HepG2 (cell line): ENCODE measurements at regions not wholly inside any gene's neighbourhood (a gene's known extent, or its start where the extent isn't known, plus 50 kb on each side); places are given as distances from the start of the nearest gene placed in this dataset.

Experiments
- BHLHE40 ChIP-seq: IDR thresholded peaks from 2 replicates; pipeline ENCODE4 v1.6.1; 2011; ENCODE audit warnings: low read length, improper control_type of control experiment
- FOSL2 ChIP-seq: sonication (generic); formaldehyde crosslinking; IDR thresholded peaks from 2 replicates; pipeline ENCODE4 v1.4.0; 2020; ENCODE audit warnings: missing genetic modification reagents
- FOXA3 ChIP-seq: IDR thresholded peaks from 2 replicates; pipeline ENCODE4 v1.6.1; 2016; ENCODE audit warnings: missing genetic modification reagents, missing compliant biosample characterization
- KDM6A ChIP-seq: IDR thresholded peaks from 2 replicates; pipeline ENCODE4 v1.6.1; 2016; ENCODE audit warnings: low read depth
- RARG ChIP-seq: sonication (generic); formaldehyde crosslinking; IDR thresholded peaks from 2 replicates; pipeline ENCODE4 v1.4.0; 2020; ENCODE audit warnings: low read depth, mild to moderate bottlenecking, missing genetic modification reagents
- SKIL ChIP-seq: sonication (generic); formaldehyde crosslinking; IDR thresholded peaks from 2 replicates; pipeline ENCODE4 v1.8.0; 2022; ENCODE audit warnings: missing genetic modification reagents, mild to moderate bottlenecking, moderate library complexity, borderline replicate concordance
- ZBTB14 ChIP-seq: sonication (generic); formaldehyde crosslinking; IDR thresholded peaks from 2 replicates; pipeline ENCODE4 v1.4.0; 2020; ENCODE audit warnings: missing genetic modification reagents
- ZNF121 ChIP-seq: sonication (generic); formaldehyde crosslinking; IDR thresholded peaks from 2 replicates; pipeline ENCODE4 v1.5.0; 2020; ENCODE audit warnings: mild to moderate bottlenecking, missing genetic modification reagents
- ZNF546 ChIP-seq: sonication (generic); formaldehyde crosslinking; conservative IDR thresholded peaks from 2 replicates; pipeline ENCODE4 v1.8.1; 2023; ENCODE audit warnings: mild to moderate bottlenecking, missing genetic modification reagents
- ZNF850 ChIP-seq: sonication (generic); formaldehyde crosslinking; conservative IDR thresholded peaks from 2 replicates; pipeline ENCODE4 v1.9.0; 2021; ENCODE audit warnings: mild to moderate bottlenecking, missing genetic modification reagents
- TF ChIP-seq, protein P1 (sequence below): sonication (generic); formaldehyde crosslinking; IDR thresholded peaks from 2 replicates; pipeline ENCODE4 v1.4.0; 2020; ENCODE audit warnings: missing genetic modification reagents, borderline replicate concordance
- TF ChIP-seq, protein P2 (sequence below): sonication (generic); formaldehyde crosslinking; IDR thresholded peaks from 2 replicates; pipeline ENCODE4 v1.4.0; 2020; ENCODE audit warnings: missing genetic modification reagents

DNA sequence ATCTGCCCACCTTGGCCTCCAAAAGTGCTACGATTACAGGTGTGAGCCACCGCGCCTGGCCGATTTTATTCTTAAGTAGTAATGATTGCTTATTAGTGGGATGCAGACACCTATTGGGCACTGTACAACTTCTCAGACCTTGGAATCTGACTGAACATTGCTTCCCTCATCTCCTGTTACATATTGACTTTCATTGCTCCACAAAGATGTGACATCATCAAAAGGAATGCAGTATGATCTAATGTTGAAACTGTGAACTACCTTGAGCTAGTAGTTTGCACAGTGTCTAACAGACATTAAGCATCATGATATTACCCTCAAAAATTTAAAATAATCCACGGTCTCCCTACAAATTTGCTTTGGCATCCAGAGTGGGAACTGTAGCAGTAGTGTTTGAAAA is 109.8 kb upstream of the SIX2 start (continued):
- TF ChIP-seq, protein P1, sequence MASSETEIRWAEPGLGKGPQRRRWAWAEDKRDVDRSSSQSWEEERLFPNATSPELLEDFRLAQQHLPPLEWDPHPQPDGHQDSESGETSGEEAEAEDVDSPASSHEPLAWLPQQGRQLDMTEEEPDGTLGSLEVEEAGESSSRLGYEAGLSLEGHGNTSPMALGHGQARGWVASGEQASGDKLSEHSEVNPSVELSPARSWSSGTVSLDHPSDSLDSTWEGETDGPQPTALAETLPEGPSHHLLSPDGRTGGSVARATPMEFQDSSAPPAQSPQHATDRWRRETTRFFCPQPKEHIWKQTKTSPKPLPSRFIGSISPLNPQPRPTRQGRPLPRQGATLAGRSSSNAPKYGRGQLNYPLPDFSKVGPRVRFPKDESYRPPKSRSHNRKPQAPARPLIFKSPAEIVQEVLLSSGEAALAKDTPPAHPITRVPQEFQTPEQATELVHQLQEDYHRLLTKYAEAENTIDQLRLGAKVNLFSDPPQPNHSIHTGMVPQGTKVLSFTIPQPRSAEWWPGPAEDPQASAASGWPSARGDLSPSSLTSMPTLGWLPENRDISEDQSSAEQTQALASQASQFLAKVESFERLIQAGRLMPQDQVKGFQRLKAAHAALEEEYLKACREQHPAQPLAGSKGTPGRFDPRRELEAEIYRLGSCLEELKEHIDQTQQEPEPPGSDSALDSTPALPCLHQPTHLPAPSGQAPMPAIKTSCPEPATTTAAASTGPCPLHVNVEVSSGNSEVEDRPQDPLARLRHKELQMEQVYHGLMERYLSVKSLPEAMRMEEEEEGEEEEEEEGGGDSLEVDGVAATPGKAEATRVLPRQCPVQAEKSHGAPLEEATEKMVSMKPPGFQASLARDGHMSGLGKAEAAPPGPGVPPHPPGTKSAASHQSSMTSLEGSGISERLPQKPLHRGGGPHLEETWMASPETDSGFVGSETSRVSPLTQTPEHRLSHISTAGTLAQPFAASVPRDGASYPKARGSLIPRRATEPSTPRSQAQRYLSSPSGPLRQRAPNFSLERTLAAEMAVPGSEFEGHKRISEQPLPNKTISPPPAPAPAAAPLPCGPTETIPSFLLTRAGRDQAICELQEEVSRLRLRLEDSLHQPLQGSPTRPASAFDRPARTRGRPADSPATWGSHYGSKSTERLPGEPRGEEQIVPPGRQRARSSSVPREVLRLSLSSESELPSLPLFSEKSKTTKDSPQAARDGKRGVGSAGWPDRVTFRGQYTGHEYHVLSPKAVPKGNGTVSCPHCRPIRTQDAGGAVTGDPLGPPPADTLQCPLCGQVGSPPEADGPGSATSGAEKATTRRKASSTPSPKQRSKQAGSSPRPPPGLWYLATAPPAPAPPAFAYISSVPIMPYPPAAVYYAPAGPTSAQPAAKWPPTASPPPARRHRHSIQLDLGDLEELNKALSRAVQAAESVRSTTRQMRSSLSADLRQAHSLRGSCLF (CRISPR knock-in tag) = no peak
- peak; percentile 63; the same call in 1 of the 2 replicates for TF ChIP-seq FOSL2
- no peak for TF ChIP-seq ZNF121
- TF ChIP-seq RARG = no peak
- TF ChIP-seq BHLHE40 = no peak
- TF ChIP-seq ZNF850 (CRISPR knock-in tag) = no peak
- no peak for TF ChIP-seq SKIL (CRISPR knock-in tag)
- no peak for TF ChIP-seq ZBTB14
- TF ChIP-seq ZNF546 (CRISPR knock-in tag) = no peak
- TF ChIP-seq KDM6A = no peak
- TF ChIP-seq, protein P2, sequence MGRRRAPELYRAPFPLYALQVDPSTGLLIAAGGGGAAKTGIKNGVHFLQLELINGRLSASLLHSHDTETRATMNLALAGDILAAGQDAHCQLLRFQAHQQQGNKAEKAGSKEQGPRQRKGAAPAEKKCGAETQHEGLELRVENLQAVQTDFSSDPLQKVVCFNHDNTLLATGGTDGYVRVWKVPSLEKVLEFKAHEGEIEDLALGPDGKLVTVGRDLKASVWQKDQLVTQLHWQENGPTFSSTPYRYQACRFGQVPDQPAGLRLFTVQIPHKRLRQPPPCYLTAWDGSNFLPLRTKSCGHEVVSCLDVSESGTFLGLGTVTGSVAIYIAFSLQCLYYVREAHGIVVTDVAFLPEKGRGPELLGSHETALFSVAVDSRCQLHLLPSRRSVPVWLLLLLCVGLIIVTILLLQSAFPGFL (CRISPR knock-in tag) = no peak
- peak; percentile 89 for TF ChIP-seq FOXA3 (CRISPR knock-in tag)
